GM23338 (cell line): ENCODE measurements at regions not wholly inside any gene's neighbourhood (a gene's known extent, or its start where the extent isn't known, plus 50 kb on each side); places are given as distances from the start of the nearest gene placed in this dataset.

Experiments
- EZH2 ChIP-seq: fragments of 200-600 bp; sonication (generic); IDR thresholded peaks from one replicate; pipeline ENCODE4 v1.8.0; 2017; ENCODE audit warnings: antibody characterized with exemption, mild to moderate bottlenecking, low read depth; ENCODE audit not compliant: unreplicated experiment
- ZNF331 ChIP-seq: fragments of 250-450 bp; sonication (Bioruptor Pico); IDR thresholded peaks from 2 replicates; pipeline ENCODE4 v1.5.0; 2020; ENCODE audit warnings: low read depth, mild to moderate bottlenecking, moderate library complexity
- TF ChIP-seq, protein P1 (sequence below), 2 experiments: fragments of 200-600 bp in 1 of 2; sonication (generic) in 1 of 2; conservative IDR thresholded peaks; 2 replicates each; pipeline versions ENCODE4 v1.5.1 to v1.6.1; 2016 to 2017; ENCODE audit warnings: antibody characterized with exemption in 2 of 2, low read depth in 2 of 2, mild to moderate bottlenecking in 2 of 2, moderate library complexity in 1 of 2
- TF ChIP-seq, protein P2 (sequence below): IDR thresholded peaks from one replicate; pipeline ENCODE4 v1.6.1; 2018; ENCODE audit warnings: antibody characterized with exemption; ENCODE audit not compliant: unreplicated experiment

DNA sequence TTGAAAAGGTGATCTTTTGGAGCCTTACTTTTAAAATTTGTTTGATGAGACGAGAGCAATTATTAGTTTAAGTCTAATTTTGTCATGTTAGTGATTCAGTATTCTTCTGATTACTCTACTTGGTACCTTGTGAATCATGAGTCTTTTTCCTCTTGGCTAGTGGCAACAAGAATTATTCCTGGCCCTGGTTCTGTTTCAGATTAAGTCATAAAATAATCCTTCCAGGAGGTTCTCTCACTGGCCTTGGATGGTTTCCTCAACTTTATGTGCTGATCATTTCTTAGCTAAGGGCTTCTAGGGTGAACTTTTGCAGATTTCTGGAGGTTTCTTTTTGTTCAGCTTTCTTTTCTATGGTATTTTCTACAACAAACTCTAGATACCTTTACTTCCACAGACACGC lies 741.8 kb upstream of the LUZP2 start:
- TF ChIP-seq, protein P1, sequence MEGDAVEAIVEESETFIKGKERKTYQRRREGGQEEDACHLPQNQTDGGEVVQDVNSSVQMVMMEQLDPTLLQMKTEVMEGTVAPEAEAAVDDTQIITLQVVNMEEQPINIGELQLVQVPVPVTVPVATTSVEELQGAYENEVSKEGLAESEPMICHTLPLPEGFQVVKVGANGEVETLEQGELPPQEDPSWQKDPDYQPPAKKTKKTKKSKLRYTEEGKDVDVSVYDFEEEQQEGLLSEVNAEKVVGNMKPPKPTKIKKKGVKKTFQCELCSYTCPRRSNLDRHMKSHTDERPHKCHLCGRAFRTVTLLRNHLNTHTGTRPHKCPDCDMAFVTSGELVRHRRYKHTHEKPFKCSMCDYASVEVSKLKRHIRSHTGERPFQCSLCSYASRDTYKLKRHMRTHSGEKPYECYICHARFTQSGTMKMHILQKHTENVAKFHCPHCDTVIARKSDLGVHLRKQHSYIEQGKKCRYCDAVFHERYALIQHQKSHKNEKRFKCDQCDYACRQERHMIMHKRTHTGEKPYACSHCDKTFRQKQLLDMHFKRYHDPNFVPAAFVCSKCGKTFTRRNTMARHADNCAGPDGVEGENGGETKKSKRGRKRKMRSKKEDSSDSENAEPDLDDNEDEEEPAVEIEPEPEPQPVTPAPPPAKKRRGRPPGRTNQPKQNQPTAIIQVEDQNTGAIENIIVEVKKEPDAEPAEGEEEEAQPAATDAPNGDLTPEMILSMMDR (conservative IDR thresholded peaks at IDR 0.05; ENCODE audit: low read depth in 2 of 2), result no peak
- TF ChIP-seq EZH2, result no peak
- TF ChIP-seq, protein P2, sequence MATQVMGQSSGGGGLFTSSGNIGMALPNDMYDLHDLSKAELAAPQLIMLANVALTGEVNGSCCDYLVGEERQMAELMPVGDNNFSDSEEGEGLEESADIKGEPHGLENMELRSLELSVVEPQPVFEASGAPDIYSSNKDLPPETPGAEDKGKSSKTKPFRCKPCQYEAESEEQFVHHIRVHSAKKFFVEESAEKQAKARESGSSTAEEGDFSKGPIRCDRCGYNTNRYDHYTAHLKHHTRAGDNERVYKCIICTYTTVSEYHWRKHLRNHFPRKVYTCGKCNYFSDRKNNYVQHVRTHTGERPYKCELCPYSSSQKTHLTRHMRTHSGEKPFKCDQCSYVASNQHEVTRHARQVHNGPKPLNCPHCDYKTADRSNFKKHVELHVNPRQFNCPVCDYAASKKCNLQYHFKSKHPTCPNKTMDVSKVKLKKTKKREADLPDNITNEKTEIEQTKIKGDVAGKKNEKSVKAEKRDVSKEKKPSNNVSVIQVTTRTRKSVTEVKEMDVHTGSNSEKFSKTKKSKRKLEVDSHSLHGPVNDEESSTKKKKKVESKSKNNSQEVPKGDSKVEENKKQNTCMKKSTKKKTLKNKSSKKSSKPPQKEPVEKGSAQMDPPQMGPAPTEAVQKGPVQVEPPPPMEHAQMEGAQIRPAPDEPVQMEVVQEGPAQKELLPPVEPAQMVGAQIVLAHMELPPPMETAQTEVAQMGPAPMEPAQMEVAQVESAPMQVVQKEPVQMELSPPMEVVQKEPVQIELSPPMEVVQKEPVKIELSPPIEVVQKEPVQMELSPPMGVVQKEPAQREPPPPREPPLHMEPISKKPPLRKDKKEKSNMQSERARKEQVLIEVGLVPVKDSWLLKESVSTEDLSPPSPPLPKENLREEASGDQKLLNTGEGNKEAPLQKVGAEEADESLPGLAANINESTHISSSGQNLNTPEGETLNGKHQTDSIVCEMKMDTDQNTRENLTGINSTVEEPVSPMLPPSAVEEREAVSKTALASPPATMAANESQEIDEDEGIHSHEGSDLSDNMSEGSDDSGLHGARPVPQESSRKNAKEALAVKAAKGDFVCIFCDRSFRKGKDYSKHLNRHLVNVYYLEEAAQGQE, result no peak
- no peak for TF ChIP-seq ZNF331 (CRISPR knock-in tag)
